ENCODE measurements at regions not wholly inside any gene's neighbourhood (a gene's known extent, or its start where the extent isn't known, plus 50 kb on each side); places are given as distances from the start of the nearest gene placed in this dataset.

DNA sequence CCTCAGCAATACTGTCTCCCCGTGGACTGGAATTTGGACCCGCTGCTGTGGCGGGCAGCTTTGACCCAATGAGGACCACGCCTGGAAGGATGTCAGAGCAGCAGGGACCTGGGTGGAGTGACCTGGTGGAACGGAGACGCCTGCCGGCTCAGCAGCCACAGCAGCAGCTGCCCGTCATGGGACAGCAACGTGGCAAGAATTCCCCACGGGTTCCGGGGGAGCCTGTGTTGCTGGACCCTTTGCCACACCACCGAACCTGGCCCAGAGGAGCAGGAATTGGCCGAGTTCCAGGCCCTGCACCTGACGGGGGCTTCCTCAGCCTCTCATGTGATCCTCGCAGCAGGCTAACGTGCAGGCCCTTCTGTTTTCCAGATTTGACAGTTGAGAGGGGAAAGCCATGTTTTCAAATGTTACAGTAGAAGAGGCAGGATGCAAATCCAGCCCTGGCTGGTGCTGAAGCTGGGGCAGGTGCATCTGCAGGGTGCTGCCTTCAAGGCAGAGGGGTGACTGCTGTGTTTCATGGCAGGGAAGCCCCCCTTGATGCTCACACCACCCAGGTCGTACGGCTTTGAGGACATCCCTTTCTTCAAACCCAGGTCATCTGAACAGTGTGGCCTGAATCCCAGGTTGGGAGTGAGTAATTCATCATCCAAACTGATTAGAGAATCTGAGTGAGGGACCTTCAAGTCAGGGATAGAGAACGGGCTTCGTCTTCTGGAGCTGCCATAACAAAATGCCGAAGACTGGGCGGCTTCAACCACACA is 93.4 kb downstream of the THBS2 start:
- no peak overlapping the region for H3K4me2 ChIP-seq
- H4K20me1 ChIP-seq (ENCODE audit: insufficient read depth) = no peaks in the 10 kb centered on the region
- no peaks in the 10 kb centered on the region for H3K27me3 ChIP-seq (ENCODE audit: insufficient read depth, low read depth)
- TF ChIP-seq, protein P1, sequence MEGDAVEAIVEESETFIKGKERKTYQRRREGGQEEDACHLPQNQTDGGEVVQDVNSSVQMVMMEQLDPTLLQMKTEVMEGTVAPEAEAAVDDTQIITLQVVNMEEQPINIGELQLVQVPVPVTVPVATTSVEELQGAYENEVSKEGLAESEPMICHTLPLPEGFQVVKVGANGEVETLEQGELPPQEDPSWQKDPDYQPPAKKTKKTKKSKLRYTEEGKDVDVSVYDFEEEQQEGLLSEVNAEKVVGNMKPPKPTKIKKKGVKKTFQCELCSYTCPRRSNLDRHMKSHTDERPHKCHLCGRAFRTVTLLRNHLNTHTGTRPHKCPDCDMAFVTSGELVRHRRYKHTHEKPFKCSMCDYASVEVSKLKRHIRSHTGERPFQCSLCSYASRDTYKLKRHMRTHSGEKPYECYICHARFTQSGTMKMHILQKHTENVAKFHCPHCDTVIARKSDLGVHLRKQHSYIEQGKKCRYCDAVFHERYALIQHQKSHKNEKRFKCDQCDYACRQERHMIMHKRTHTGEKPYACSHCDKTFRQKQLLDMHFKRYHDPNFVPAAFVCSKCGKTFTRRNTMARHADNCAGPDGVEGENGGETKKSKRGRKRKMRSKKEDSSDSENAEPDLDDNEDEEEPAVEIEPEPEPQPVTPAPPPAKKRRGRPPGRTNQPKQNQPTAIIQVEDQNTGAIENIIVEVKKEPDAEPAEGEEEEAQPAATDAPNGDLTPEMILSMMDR (conservative IDR thresholded peaks at IDR 0.05; ENCODE audit: low read depth, low read length) = no peak
- H3K4me1 ChIP-seq (ENCODE audit: low read depth, poor library complexity, severe bottlenecking) = no peaks in the 10 kb centered on the region
- no peak overlapping the region for H3K27ac ChIP-seq
- H3K79me2 ChIP-seq (ENCODE audit: insufficient read depth, low read depth) = no peaks in the 10 kb centered on the region
- no peak overlapping the region for H3K4me3 ChIP-seq (IDR thresholded peaks at IDR 0.05; ENCODE audit: insufficient read depth, low read depth, low read length)
- H2AFZ ChIP-seq (ENCODE audit: low read depth) = no peak overlapping the region
- H3K9ac ChIP-seq = no peak overlapping the region
- H3K36me3 ChIP-seq (ENCODE audit: insufficient read depth) = no peaks in the 10 kb centered on the region

DNA sequence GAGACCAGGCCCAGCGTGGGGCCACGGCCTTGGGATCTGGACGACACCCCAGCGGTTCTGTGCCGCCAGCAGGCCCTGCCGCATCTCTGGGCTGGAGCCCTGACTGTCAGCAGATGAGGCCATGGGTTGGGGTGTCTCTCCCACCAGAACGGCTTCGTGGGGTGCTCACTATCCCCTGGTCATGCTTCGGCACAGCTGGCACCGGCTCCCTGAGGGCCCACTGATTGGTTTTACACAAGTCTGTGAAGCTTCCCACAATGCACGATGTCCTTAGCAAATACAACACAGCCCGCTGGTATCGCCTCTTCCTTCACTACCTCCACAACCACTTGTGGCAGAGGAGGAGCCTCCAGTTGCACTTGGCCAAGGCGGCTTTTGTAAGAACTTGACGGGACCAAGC is 94.3 kb downstream of the THBS2 start:
- H2AFZ ChIP-seq (ENCODE audit: low read depth) = no peak overlapping the region
- no peaks in the 10 kb centered on the region for H3K36me3 ChIP-seq (ENCODE audit: insufficient read depth)
- H3K27ac ChIP-seq = no peak overlapping the region
- H3K4me2 ChIP-seq = no peak overlapping the region
- H3K4me1 ChIP-seq (ENCODE audit: low read depth, poor library complexity, severe bottlenecking) = no peaks in the 10 kb centered on the region
- no peaks in the 10 kb centered on the region for H3K27me3 ChIP-seq (ENCODE audit: insufficient read depth, low read depth)
- no peak overlapping the region for H3K4me3 ChIP-seq (IDR thresholded peaks at IDR 0.05; ENCODE audit: insufficient read depth, low read depth, low read length)
- no peak overlapping the region for H3K9ac ChIP-seq
- no peaks in the 10 kb centered on the region for H3K79me2 ChIP-seq (ENCODE audit: insufficient read depth, low read depth)
- TF ChIP-seq, protein P1 (conservative IDR thresholded peaks at IDR 0.05; ENCODE audit: low read depth, low read length) = no peak
- H4K20me1 ChIP-seq (ENCODE audit: insufficient read depth) = no peaks in the 10 kb centered on the region

DNA sequence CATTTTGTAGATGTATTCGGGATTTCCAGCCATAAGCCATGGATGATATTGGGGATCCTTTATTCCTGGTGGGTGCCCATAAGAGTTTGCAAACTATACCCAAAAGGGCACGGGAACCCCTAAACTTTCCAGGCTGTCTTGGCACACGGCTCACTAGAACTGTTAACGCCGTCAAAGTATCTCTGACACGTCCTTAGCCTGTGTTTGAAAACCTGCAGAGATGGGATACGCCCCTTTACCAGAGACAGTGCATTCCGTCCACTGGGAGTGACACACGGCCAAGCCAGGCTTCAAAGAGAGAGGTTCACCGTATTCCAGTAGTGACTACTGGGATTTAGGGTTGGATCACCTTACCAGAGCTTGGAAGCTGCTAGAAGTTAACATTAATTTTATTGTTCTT is 95.0 kb downstream of the THBS2 start:
- Histone ChIP-seq H3K9ac (no peak overlapping the region), H2AFZ (ENCODE audit: low read depth) (no peak overlapping the region), H3K36me3 (ENCODE audit: insufficient read depth) (no peaks in the 10 kb centered on the region), H3K27ac (no peak overlapping the region), H3K4me2 (no peak overlapping the region), H3K4me3 (IDR thresholded peaks at IDR 0.05; ENCODE audit: insufficient read depth, low read depth, low read length) (no peak overlapping the region), H3K4me1 (ENCODE audit: low read depth, poor library complexity, severe bottlenecking) (no peaks in the 10 kb centered on the region), H3K27me3 (ENCODE audit: insufficient read depth, low read depth) (no peaks in the 10 kb centered on the region), H3K79me2 (ENCODE audit: insufficient read depth, low read depth) (no peaks in the 10 kb centered on the region), H4K20me1 (ENCODE audit: insufficient read depth) (no peaks in the 10 kb centered on the region)
- TF ChIP-seq, protein P1 (conservative IDR thresholded peaks at IDR 0.05; ENCODE audit: low read depth, low read length) = no peak

DNA sequence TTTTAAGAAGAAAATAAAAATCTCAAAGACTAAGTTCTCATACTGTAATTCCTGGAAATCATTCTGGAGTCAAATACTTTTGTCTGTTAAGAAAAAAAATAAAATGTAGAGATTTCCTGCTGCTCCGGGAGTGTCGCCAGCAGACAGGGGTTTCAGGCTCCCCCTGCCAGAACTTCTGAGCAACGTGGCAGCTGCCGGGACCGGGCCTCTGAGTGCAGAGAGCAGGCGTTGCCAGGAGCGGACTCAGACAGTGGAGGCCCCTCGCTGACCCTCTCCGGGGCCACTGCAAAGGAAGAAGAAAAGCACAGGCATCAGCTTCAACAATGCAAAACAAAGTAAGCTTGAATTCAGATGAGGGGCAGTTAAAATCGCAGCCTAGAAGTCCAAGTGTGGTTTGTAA is 95.5 kb downstream of the THBS2 start:
- Histone ChIP-seq H3K4me3 (IDR thresholded peaks at IDR 0.05; ENCODE audit: insufficient read depth, low read depth, low read length) (no peak overlapping the region), H2AFZ (ENCODE audit: low read depth) (no peak overlapping the region), H3K27ac (no peak overlapping the region), H3K79me2 (ENCODE audit: insufficient read depth, low read depth) (no peaks in the 10 kb centered on the region), H3K27me3 (ENCODE audit: insufficient read depth, low read depth) (no peaks in the 10 kb centered on the region), H3K4me1 (ENCODE audit: low read depth, poor library complexity, severe bottlenecking) (no peaks in the 10 kb centered on the region), H4K20me1 (ENCODE audit: insufficient read depth) (no peaks in the 10 kb centered on the region), H3K4me2 (no peak overlapping the region), H3K9ac (no peak overlapping the region), H3K36me3 (ENCODE audit: insufficient read depth) (no peaks in the 10 kb centered on the region)
- TF ChIP-seq, protein P1 (conservative IDR thresholded peaks at IDR 0.05; ENCODE audit: low read depth, low read length) = no peak
